ENCODE measurements at regions not wholly inside any gene's neighbourhood (a gene's known extent, or its start where the extent isn't known, plus 50 kb on each side); places are given as distances from the start of the nearest gene placed in this dataset.

- no peak for TF ChIP-seq ZFX (IDR thresholded peaks at IDR 0.05; ENCODE audit: borderline replicate concordance)
- TF ChIP-seq, protein P1, sequence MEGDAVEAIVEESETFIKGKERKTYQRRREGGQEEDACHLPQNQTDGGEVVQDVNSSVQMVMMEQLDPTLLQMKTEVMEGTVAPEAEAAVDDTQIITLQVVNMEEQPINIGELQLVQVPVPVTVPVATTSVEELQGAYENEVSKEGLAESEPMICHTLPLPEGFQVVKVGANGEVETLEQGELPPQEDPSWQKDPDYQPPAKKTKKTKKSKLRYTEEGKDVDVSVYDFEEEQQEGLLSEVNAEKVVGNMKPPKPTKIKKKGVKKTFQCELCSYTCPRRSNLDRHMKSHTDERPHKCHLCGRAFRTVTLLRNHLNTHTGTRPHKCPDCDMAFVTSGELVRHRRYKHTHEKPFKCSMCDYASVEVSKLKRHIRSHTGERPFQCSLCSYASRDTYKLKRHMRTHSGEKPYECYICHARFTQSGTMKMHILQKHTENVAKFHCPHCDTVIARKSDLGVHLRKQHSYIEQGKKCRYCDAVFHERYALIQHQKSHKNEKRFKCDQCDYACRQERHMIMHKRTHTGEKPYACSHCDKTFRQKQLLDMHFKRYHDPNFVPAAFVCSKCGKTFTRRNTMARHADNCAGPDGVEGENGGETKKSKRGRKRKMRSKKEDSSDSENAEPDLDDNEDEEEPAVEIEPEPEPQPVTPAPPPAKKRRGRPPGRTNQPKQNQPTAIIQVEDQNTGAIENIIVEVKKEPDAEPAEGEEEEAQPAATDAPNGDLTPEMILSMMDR (IDR thresholded peaks at IDR 0.05): no peak
These were observed 264.2 kb downstream of the SAMD5 start for GRCh38 chr6:147772724-147773123.
